WTC11 (cell line): ENCODE measurements at regions not wholly inside any gene's neighbourhood (a gene's known extent, or its start where the extent isn't known, plus 50 kb on each side); places are given as distances from the start of the nearest gene placed in this dataset.

Experiments used
- ATAC-seq: fragments of 200-7000 bp; cut with Tn5 transposase; 2 replicates; pipeline ENCODE4 v1.10.0; 2021; ENCODE audit warnings: mild to moderate bottlenecking, moderate library complexity
- CTCF ChIA-PET: fragments of 300-600 bp; sonication (Branson Sonifier 250); formaldehyde crosslinking; loops from one replicate; lab custom pipeline; 2021; ENCODE audit warnings: antibody characterized with exemption; lab: Charles Lee
- POLR2A ChIA-PET: fragments of 350-600 bp; sonication (Branson Sonifier 250); formaldehyde crosslinking; loops from one replicate; lab custom pipeline; 2021; ENCODE audit warnings: antibody characterized with exemption; lab: Charles Lee
- DNase-seq: peaks from one replicate; pipeline ENCODE4 v3.0.0; 2021; ENCODE audit warnings: low spot score
- H3K27ac Mint-ChIP-seq: 2 replicates; pipeline ENCODE4 v1.8.0; 2021; ENCODE audit warnings: mixed read lengths
- H3K27me3 Mint-ChIP-seq: 2 replicates; pipeline ENCODE4 v1.8.0; 2021; ENCODE audit warnings: low read depth, mild to moderate bottlenecking, moderate library complexity, mixed read lengths
- H3K36me3 Mint-ChIP-seq: 2 replicates; pipeline ENCODE4 v1.8.0; 2021; ENCODE audit warnings: mixed read lengths
- H3K4me1 Mint-ChIP-seq: 2 replicates; pipeline ENCODE4 v1.8.0; 2022; ENCODE audit warnings: mixed read lengths
- H3K4me3 Mint-ChIP-seq: 2 replicates; pipeline ENCODE4 v1.8.0; 2021; ENCODE audit warnings: mild to moderate bottlenecking, moderate library complexity, mixed read lengths
- H3K9me3 Mint-ChIP-seq: 2 replicates; pipeline ENCODE4 v1.8.0; 2021; ENCODE audit warnings: mixed read lengths
- AR ChIP-seq: fragments of 250-450 bp; sonication (Bioruptor Pico); IDR thresholded peaks from 2 replicates; pipeline ENCODE4 v1.9.0; 2021; ENCODE audit warnings: mild to moderate bottlenecking
- FOXP1 ChIP-seq: sonication (generic); formaldehyde crosslinking; IDR thresholded peaks from 2 replicates; pipeline ENCODE4 v1.8.0; 2022; ENCODE audit warnings: missing genetic modification reagents, mild to moderate bottlenecking, moderate library complexity, borderline replicate concordance
- FOXP4 ChIP-seq: sonication (generic); formaldehyde crosslinking; IDR thresholded peaks from 2 replicates; pipeline ENCODE4 v1.8.0; 2022; ENCODE audit warnings: mild to moderate bottlenecking, missing genetic modification reagents
- GRHL2 ChIP-seq: fragments of 250-450 bp; sonication (Bioruptor Pico); IDR thresholded peaks from 2 replicates; pipeline ENCODE4 v1.8.0; 2022; ENCODE audit warnings: mild to moderate bottlenecking, moderate library complexity; ENCODE audit not compliant: insufficient replicate concordance, severe bottlenecking
- GTF2I ChIP-seq: fragments of 250-450 bp; sonication (Bioruptor Pico); conservative IDR thresholded peaks from 2 replicates; pipeline ENCODE4 v1.4.0; 2021; ENCODE audit warnings: mild to moderate bottlenecking
- HMGA2 ChIP-seq: fragments of 250-450 bp; sonication (Bioruptor Pico); IDR thresholded peaks from 2 replicates; pipeline ENCODE4 v1.4.0; 2021; ENCODE audit warnings: mild to moderate bottlenecking, moderate library complexity
- JUN ChIP-seq: sonication (generic); formaldehyde crosslinking; IDR thresholded peaks from 2 replicates; pipeline ENCODE4 v1.8.0; 2023; ENCODE audit warnings: mild to moderate bottlenecking, missing genetic modification reagents
- MXD4 ChIP-seq: fragments of 250-450 bp; sonication (Bioruptor Pico); IDR thresholded peaks from 2 replicates; pipeline ENCODE4 v1.8.0; 2021; ENCODE audit warnings: mild to moderate bottlenecking, moderate library complexity, borderline replicate concordance
- MYBL2 ChIP-seq: sonication (generic); formaldehyde crosslinking; IDR thresholded peaks from 2 replicates; pipeline ENCODE4 v1.8.1; 2023; ENCODE audit warnings: mild to moderate bottlenecking, moderate library complexity, missing genetic modification reagents
- NR3C1 ChIP-seq: sonication (generic); formaldehyde crosslinking; conservative IDR thresholded peaks from 2 replicates; pipeline ENCODE4 v1.8.1; 2023; ENCODE audit warnings: low read depth, mild to moderate bottlenecking, missing genetic modification reagents
- RELA ChIP-seq: sonication (generic); formaldehyde crosslinking; IDR thresholded peaks from 2 replicates; pipeline ENCODE4 v1.8.1; 2022; ENCODE audit warnings: missing genetic modification reagents, mild to moderate bottlenecking, borderline replicate concordance
- TEAD1 ChIP-seq: sonication (generic); formaldehyde crosslinking; IDR thresholded peaks from 2 replicates; pipeline ENCODE4 v1.8.0; 2022; ENCODE audit warnings: mild to moderate bottlenecking, missing genetic modification reagents
- USF1 ChIP-seq: sonication (generic); formaldehyde crosslinking; IDR thresholded peaks from 2 replicates; pipeline ENCODE4 v1.8.0; 2022; ENCODE audit warnings: mild to moderate bottlenecking, missing genetic modification reagents
- ZBTB21 ChIP-seq: sonication (generic); formaldehyde crosslinking; IDR thresholded peaks from 2 replicates; pipeline ENCODE4 v1.8.1; 2023; ENCODE audit warnings: mild to moderate bottlenecking, missing genetic modification reagents, borderline replicate concordance
- ZNF138 ChIP-seq: sonication (generic); formaldehyde crosslinking; conservative IDR thresholded peaks from 2 replicates; pipeline ENCODE4 v1.8.1; 2022; ENCODE audit warnings: mild to moderate bottlenecking, moderate library complexity, missing genetic modification reagents
- ZNF263 ChIP-seq: sonication (generic); formaldehyde crosslinking; IDR thresholded peaks from 2 replicates; pipeline ENCODE4 v1.8.1; 2022; ENCODE audit warnings: low read depth, mild to moderate bottlenecking, moderate library complexity, missing genetic modification reagents
- ZNF317 ChIP-seq: sonication (generic); formaldehyde crosslinking; IDR thresholded peaks from 2 replicates; pipeline ENCODE4 v1.8.1; 2023; ENCODE audit warnings: low read depth, mild to moderate bottlenecking, moderate library complexity, missing genetic modification reagents, borderline replicate concordance
- TF ChIP-seq, protein P1 (sequence below): fragments of 250-450 bp; sonication (Bioruptor Pico); IDR thresholded peaks from 2 replicates; pipeline ENCODE4 v1.9.0; 2021; ENCODE audit warnings: mild to moderate bottlenecking, borderline replicate concordance
- TF ChIP-seq, protein P2 (sequence below): sonication (generic); formaldehyde crosslinking; IDR thresholded peaks from 2 replicates; pipeline ENCODE4 v1.8.1; 2022; ENCODE audit warnings: mild to moderate bottlenecking, moderate library complexity, missing genetic modification reagents

GRCh38 chr14:106776395-106776983, 1250.1 kb downstream of the TMEM121 start:
- H3K36me3 Mint-ChIP-seq, result peaks cover 60% of the 10 kb centered on the region
- TF ChIP-seq GTF2I (no peak), ZBTB21 (no peak), RELA (CRISPR knock-in tag) (no peak), ZNF263 (CRISPR knock-in tag) (no peak), GRHL2 (CRISPR knock-in tag) (no peak), ZNF317 (CRISPR knock-in tag) (no peak), NR3C1 (no peak), AR (CRISPR knock-in tag) (no peak), ZNF138 (CRISPR knock-in tag) (no peak)
- TF ChIP-seq, protein P1, sequence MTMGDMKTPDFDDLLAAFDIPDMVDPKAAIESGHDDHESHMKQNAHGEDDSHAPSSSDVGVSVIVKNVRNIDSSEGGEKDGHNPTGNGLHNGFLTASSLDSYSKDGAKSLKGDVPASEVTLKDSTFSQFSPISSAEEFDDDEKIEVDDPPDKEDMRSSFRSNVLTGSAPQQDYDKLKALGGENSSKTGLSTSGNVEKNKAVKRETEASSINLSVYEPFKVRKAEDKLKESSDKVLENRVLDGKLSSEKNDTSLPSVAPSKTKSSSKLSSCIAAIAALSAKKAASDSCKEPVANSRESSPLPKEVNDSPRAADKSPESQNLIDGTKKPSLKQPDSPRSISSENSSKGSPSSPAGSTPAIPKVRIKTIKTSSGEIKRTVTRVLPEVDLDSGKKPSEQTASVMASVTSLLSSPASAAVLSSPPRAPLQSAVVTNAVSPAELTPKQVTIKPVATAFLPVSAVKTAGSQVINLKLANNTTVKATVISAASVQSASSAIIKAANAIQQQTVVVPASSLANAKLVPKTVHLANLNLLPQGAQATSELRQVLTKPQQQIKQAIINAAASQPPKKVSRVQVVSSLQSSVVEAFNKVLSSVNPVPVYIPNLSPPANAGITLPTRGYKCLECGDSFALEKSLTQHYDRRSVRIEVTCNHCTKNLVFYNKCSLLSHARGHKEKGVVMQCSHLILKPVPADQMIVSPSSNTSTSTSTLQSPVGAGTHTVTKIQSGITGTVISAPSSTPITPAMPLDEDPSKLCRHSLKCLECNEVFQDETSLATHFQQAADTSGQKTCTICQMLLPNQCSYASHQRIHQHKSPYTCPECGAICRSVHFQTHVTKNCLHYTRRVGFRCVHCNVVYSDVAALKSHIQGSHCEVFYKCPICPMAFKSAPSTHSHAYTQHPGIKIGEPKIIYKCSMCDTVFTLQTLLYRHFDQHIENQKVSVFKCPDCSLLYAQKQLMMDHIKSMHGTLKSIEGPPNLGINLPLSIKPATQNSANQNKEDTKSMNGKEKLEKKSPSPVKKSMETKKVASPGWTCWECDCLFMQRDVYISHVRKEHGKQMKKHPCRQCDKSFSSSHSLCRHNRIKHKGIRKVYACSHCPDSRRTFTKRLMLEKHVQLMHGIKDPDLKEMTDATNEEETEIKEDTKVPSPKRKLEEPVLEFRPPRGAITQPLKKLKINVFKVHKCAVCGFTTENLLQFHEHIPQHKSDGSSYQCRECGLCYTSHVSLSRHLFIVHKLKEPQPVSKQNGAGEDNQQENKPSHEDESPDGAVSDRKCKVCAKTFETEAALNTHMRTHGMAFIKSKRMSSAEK (CRISPR knock-in tag), result no peak
- no peaks in the 10 kb centered on the region for H3K4me1 Mint-ChIP-seq
- POLR2A ChIA-PET, result no interaction called here
- CTCF ChIA-PET, result no interaction called here
- DNase-seq (no peak), ATAC-seq (no peak)
- no peak overlapping the region for H3K4me3 Mint-ChIP-seq
- peaks cover 67% of the 10 kb centered on the region for H3K9me3 Mint-ChIP-seq
- H3K27ac Mint-ChIP-seq, result no peak overlapping the region
- peaks cover 6% of the 10 kb centered on the region; the same call in 1 of the 2 replicates for H3K27me3 Mint-ChIP-seq

DNA sequence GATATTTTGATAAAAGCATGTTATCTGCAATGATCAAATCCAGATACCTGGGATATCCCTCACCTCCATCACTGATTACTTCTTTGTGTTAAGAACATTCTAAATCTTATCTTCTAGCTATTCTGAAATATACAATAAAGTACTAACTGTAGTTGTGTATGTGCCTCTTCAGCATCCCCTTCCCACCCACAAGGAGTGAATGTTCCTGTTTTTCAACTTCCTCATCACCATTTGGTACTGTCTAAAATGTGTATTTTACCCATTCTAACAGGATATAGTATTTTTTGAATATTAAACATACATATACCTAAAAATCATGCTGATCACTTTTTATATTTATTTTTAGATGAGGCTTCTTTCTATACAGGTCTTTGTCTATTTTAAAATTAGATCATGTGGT, 1252.6 kb downstream of the TMEM121 start:
- TF ChIP-seq USF1 (no peak), FOXP1 (CRISPR knock-in tag) (no peak), MXD4 (CRISPR knock-in tag) (no peak), FOXP4 (CRISPR knock-in tag) (no peak), GTF2I (no peak), JUN (no peak), HMGA2 (CRISPR knock-in tag) (no peak), MYBL2 (no peak), TEAD1 (CRISPR knock-in tag) (no peak), NR3C1 (no peak)
- TF ChIP-seq, protein P2, sequence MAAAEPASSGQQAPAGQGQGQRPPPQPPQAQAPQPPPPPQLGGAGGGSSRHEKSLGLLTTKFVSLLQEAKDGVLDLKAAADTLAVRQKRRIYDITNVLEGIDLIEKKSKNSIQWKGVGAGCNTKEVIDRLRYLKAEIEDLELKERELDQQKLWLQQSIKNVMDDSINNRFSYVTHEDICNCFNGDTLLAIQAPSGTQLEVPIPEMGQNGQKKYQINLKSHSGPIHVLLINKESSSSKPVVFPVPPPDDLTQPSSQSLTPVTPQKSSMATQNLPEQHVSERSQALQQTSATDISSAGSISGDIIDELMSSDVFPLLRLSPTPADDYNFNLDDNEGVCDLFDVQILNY (CRISPR knock-in tag), result no peak
- ATAC-seq (no peak), DNase-seq (no peak)
- Mint-ChIP-seq H3K36me3 (peaks cover 77% of the 10 kb centered on the region), H3K27me3 (peaks cover 6% of the 10 kb centered on the region; the same call in 1 of the 2 replicates), H3K4me1 (no peaks in the 10 kb centered on the region), H3K4me3 (no peak overlapping the region), H3K27ac (no peak overlapping the region), H3K9me3 (peaks cover 83% of the 10 kb centered on the region)
- POLR2A ChIA-PET, result no interaction called here
- CTCF ChIA-PET, result no interaction called here
